ENCODE measurements at regions not wholly inside any gene's neighbourhood (a gene's known extent, or its start where the extent isn't known, plus 50 kb on each side); places are given as distances from the start of the nearest gene placed in this dataset.

DNA sequence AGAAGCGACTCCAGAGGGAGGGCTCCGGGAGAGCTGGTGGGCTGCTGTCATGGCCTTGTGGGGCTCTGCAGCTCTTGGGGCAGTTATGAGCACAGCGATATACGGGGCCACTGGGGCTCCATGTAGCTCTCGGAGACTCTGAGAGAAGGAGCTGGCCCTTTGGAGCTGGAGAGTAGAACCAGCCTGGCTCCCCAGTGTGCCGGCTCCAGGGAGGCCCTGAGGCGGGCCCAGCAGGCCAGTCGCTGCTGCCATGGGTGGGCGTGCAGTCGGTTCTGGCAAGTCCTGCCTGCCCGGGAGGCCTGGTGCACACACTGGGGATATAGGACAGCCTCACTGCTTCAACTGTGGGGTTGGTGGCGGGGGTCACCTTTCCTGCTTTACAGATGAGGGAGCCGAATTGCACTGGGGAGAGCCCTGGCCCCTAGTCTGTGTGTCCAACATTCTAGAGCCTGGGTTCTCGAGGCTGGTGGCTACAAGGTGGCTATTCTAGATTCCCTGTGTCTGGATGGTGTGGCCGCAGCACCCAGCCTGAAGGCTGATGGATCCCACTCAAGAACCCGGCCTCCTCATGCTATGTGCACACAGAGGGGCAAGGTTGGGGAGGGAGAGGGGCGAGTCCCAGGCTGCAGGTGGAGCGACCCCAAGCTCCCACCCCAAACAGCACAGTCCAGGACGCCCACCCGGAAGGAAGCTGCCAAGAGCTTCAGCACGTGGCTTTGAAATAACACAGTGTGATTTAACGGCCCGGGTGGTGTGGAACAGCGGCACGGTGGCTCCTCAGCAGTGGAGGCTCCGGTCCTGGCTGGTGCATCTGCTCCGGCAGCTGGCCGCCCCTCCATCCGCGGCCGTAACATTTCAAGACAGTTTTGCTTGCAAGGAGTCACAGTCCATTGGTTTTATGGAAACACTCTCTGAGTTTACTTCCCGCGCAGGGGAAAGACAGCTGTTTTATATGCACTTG lies 188.3 kb upstream of the C14orf180 start:
- H3K9me2 ChIP-seq (ENCODE audit: insufficient read depth), result no peaks in the 10 kb centered on the region
- POLR2A ChIA-PET, result no interaction called here

More for the DNA sequence above, 188.3 kb upstream of the C14orf180 start:
- ChIA-PET CTCF (no interaction called here), RAD21 (ENCODE audit: low non-redundant PET in 1 of 2, low total read pairs in 2 of 2, uncharacterized antibody in 2 of 2, unreplicated experiment in 2 of 2) (no interaction called here)
- intact Hi-C loops (cut with micrococcal nuclease), result no loop called here
- Histone ChIP-seq H3K4me2 (ENCODE audit: low read length) (no peak overlapping the region), H2AFZ (ENCODE audit: low read depth, low read length, poor library complexity, severe bottlenecking) (no peak overlapping the region), H3K36me3 (ENCODE audit: control insufficient read depth in 1 of 2, insufficient read depth in 2 of 2, low read length in 2 of 2) (no peaks in the 10 kb centered on the region), H3K79me2 (ENCODE audit: insufficient read depth, low read length) (no peaks in the 10 kb centered on the region), H3K27ac (ENCODE audit: low read depth, low read length) (no peak overlapping the region), H3K4me1 (ENCODE audit: control insufficient read depth in 1 of 2, insufficient read depth in 2 of 2, low read length in 2 of 2) (no peaks in the 10 kb centered on the region), H3K27me3 (ENCODE audit: insufficient read depth, low read length) (peaks cover 5% of the 10 kb centered on the region; the same call in 1 of the 2 replicates), H3K9ac (ENCODE audit: low read length) (no peak overlapping the region), H4K20me1 (ENCODE audit: insufficient read depth) (no peaks in the 10 kb centered on the region), H3K4me3 (replicated peaks in 1 of 2; ENCODE audit: low read depth in 1 of 2, low read length in 2 of 2) (no peak overlapping the region), H3K9me3 (ENCODE audit: control insufficient read depth in 1 of 2, insufficient read depth in 1 of 2, low read depth in 1 of 2, low read length in 2 of 2) (no peaks in the 10 kb centered on the region)
- no peak for DNase-seq (ENCODE audit: low read depth, low spot score)
- BruUV-seq (replicated peaks), result no TSS peak
- no peak for ATAC-seq
- TF ChIP-seq ZFX (IDR thresholded peaks at IDR 0.05), result no peak
- no peak for TF ChIP-seq POLR2AphosphoS5 (IDR thresholded peaks at IDR 0.05; ENCODE audit: low read depth, low read length)
- no peak for TF ChIP-seq SRF (IDR thresholded peaks at IDR 0.05; ENCODE audit: low read depth)
- no peak for TF ChIP-seq YY1 (IDR thresholded peaks at IDR 0.05; ENCODE audit: extremely low read depth, insufficient replicate concordance, low read depth, low read length)
- no peak for TF ChIP-seq FOSL1 (IDR thresholded peaks at IDR 0.05; ENCODE audit: low read depth)
- TF ChIP-seq, protein P1, sequence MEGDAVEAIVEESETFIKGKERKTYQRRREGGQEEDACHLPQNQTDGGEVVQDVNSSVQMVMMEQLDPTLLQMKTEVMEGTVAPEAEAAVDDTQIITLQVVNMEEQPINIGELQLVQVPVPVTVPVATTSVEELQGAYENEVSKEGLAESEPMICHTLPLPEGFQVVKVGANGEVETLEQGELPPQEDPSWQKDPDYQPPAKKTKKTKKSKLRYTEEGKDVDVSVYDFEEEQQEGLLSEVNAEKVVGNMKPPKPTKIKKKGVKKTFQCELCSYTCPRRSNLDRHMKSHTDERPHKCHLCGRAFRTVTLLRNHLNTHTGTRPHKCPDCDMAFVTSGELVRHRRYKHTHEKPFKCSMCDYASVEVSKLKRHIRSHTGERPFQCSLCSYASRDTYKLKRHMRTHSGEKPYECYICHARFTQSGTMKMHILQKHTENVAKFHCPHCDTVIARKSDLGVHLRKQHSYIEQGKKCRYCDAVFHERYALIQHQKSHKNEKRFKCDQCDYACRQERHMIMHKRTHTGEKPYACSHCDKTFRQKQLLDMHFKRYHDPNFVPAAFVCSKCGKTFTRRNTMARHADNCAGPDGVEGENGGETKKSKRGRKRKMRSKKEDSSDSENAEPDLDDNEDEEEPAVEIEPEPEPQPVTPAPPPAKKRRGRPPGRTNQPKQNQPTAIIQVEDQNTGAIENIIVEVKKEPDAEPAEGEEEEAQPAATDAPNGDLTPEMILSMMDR (IDR thresholded peaks at IDR 0.05 in 2 of 3, conservative IDR thresholded peaks at IDR 0.05 in 1 of 3; ENCODE audit: borderline replicate concordance in 1 of 3, insufficient read depth in 1 of 3, low read depth in 2 of 3, low read length in 2 of 3), result no peak
- TF ChIP-seq, protein P2, sequence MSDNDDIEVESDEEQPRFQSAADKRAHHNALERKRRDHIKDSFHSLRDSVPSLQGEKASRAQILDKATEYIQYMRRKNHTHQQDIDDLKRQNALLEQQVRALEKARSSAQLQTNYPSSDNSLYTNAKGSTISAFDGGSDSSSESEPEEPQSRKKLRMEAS (IDR thresholded peaks at IDR 0.05), result no peak
- no peak for TF ChIP-seq ELF1 (IDR thresholded peaks at IDR 0.05; ENCODE audit: borderline replicate concordance, low read depth)
- TF ChIP-seq, protein P3, sequence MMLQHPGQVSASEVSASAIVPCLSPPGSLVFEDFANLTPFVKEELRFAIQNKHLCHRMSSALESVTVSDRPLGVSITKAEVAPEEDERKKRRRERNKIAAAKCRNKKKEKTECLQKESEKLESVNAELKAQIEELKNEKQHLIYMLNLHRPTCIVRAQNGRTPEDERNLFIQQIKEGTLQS (IDR thresholded peaks at IDR 0.05), result no peak
- no peak for TF ChIP-seq SIN3A (IDR thresholded peaks at IDR 0.05; ENCODE audit: low read depth)
- TF ChIP-seq, protein P4, sequence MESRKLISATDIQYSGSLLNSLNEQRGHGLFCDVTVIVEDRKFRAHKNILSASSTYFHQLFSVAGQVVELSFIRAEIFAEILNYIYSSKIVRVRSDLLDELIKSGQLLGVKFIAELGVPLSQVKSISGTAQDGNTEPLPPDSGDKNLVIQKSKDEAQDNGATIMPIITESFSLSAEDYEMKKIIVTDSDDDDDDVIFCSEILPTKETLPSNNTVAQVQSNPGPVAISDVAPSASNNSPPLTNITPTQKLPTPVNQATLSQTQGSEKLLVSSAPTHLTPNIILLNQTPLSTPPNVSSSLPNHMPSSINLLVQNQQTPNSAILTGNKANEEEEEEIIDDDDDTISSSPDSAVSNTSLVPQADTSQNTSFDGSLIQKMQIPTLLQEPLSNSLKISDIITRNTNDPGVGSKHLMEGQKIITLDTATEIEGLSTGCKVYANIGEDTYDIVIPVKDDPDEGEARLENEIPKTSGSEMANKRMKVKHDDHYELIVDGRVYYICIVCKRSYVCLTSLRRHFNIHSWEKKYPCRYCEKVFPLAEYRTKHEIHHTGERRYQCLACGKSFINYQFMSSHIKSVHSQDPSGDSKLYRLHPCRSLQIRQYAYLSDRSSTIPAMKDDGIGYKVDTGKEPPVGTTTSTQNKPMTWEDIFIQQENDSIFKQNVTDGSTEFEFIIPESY (IDR thresholded peaks at IDR 0.05; ENCODE audit: extremely low read depth, insufficient replicate concordance, low read length), result no peak
- no peak for TF ChIP-seq CBX3 (IDR thresholded peaks at IDR 0.05; ENCODE audit: low read depth)
- TF ChIP-seq RAD21 (IDR thresholded peaks at IDR 0.05; ENCODE audit: low read depth), result no peak
- TF ChIP-seq CEBPB (IDR thresholded peaks at IDR 0.05; ENCODE audit: low read depth), result no peak
- TF ChIP-seq EZH2 (IDR thresholded peaks at IDR 0.05), result no peak
- no peak for TF ChIP-seq EGR1 (IDR thresholded peaks at IDR 0.05; ENCODE audit: low read depth)
